ENCODE measurements at regions not wholly inside any gene's neighbourhood (a gene's known extent, or its start where the extent isn't known, plus 50 kb on each side); places are given as distances from the start of the nearest gene placed in this dataset.

DNA sequence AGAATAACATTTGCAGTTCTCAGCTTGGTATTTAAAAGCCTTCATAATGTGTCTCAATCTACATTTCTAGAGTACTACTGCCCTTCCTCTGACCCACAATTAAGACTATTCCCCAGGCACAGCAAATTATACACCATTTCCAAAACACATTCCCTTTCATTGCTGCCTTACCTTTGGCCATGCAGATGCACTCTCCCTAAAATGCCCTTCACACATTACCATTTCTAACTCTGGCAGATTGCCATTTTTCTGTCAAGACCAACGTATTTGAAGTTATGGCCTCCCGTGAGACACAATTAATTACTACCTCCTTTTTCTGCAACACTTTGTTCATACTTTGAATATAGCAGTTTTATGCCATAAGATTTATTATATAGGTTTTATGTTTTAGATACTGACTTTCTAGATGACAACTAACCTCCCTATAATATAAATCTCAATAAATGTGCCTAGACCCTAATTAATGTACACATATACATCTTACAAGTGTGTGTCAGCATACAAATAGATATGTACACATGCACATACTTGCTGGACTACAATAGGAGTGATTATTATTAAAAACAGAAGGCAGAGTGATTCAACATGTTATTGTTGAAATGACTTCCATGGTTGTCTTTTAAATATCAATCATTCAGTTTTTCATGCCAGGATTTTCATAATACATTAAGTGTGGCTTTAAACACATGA lies 2902.5 kb downstream of the PCDH9 start:
- Histone ChIP-seq H3K4me3 (no peak overlapping the region), H3K9me3 (no peaks in the 10 kb centered on the region), H3K4me1 (no peaks in the 10 kb centered on the region), H3K27ac (replicated peaks in 1 of 4) (no peak overlapping the region), H3K36me3 (no peaks in the 10 kb centered on the region), H3K27me3 (no peaks in the 10 kb centered on the region)
- DNase-seq (ENCODE audit: extremely low spot score), result no peak
- intact Hi-C loops (cut with DNase I), result no loop called here
- WGBS, result 37% methylated on average over 2 of the region's 2 CpGs
- TF ChIP-seq POLR2AphosphoS5 (IDR thresholded peaks at IDR 0.05), result no peak
- no peak for TF ChIP-seq POLR2A (IDR thresholded peaks at IDR 0.05; ENCODE audit: low read depth)
- no peak for TF ChIP-seq EP300 (IDR thresholded peaks at IDR 0.05)
- TF ChIP-seq, protein P1, sequence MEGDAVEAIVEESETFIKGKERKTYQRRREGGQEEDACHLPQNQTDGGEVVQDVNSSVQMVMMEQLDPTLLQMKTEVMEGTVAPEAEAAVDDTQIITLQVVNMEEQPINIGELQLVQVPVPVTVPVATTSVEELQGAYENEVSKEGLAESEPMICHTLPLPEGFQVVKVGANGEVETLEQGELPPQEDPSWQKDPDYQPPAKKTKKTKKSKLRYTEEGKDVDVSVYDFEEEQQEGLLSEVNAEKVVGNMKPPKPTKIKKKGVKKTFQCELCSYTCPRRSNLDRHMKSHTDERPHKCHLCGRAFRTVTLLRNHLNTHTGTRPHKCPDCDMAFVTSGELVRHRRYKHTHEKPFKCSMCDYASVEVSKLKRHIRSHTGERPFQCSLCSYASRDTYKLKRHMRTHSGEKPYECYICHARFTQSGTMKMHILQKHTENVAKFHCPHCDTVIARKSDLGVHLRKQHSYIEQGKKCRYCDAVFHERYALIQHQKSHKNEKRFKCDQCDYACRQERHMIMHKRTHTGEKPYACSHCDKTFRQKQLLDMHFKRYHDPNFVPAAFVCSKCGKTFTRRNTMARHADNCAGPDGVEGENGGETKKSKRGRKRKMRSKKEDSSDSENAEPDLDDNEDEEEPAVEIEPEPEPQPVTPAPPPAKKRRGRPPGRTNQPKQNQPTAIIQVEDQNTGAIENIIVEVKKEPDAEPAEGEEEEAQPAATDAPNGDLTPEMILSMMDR (IDR thresholded peaks at IDR 0.05), result no peak

DNA sequence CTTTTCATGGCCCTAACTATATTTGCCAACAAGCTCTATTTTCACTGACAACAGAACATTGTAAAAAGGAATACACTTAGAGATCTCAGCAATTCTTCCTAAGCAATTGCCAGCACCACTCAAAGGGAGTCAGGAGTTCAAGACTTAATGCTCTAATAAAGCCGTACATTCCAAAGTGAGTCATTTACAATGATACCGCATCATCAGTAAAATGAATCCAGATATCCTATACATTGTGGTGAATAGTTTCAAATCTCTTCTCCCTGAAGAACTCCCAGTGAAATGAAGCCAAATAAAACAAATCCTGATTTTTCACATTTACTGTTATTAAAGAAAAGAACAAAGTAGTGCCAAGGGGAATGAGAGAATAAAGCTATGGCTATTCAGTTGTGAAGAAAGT lies 2898.7 kb upstream of the PCDH20 start:
- TF ChIP-seq POLR2AphosphoS5 (IDR thresholded peaks at IDR 0.05) (no peak), EP300 (IDR thresholded peaks at IDR 0.05) (no peak), POLR2A (IDR thresholded peaks at IDR 0.05; ENCODE audit: low read depth) (no peak)
- TF ChIP-seq, protein P1 (IDR thresholded peaks at IDR 0.05), result no peak
- H3K27me3 ChIP-seq, result no peaks in the 10 kb centered on the region
- no peak overlapping the region for H3K4me3 ChIP-seq
- no peak for DNase-seq (ENCODE audit: extremely low spot score)
- H3K36me3 ChIP-seq, result no peaks in the 10 kb centered on the region
- peaks cover 0 to 7% (median 0%) of the 10 kb centered on the region in 4 donors for H3K9me3 ChIP-seq
- WGBS, result 81% methylated on average over 2 of the region's 2 CpGs
- intact Hi-C loops (cut with DNase I), result no loop called here
- H3K4me1 ChIP-seq, result no peaks in the 10 kb centered on the region
- no peak overlapping the region for H3K27ac ChIP-seq (replicated peaks in 1 of 4)

DNA sequence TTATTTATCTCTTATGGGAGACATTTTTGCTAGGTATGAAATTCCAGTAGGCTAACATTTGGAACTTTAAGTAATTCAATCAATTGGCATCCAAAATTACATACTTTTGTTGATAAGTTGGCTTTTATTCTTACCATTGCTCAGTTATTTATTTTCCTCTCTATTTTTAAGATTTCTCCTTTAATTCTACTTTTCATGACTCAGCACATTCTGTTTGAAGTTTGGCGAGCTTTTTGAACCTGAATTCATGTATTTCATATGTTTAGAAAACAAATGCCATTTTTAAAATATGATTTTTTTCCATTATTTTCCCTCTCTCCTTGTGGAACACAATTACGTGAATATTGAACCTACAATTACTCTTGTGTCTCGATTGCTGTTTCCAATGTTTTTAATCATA lies 2896.3 kb upstream of the PCDH20 start:
- H3K27me3 ChIP-seq, result no peaks in the 10 kb centered on the region
- H3K27ac ChIP-seq (replicated peaks in 1 of 4), result no peak overlapping the region
- TF ChIP-seq POLR2AphosphoS5 (IDR thresholded peaks at IDR 0.05) (no peak), POLR2A (IDR thresholded peaks at IDR 0.05; ENCODE audit: low read depth) (no peak)
- TF ChIP-seq, protein P1 (IDR thresholded peaks at IDR 0.05), result no peak
- H3K4me1 ChIP-seq, result no peaks in the 10 kb centered on the region
- 91% methylated on average over 3 of the region's 3 CpGs for WGBS
- H3K9me3 ChIP-seq, result no peaks in the 10 kb centered on the region
- no peaks in the 10 kb centered on the region for H3K36me3 ChIP-seq
- intact Hi-C loops (cut with DNase I), result no loop called here
- no peak for DNase-seq (ENCODE audit: extremely low spot score)
- H3K4me3 ChIP-seq, result no peak overlapping the region

DNA sequence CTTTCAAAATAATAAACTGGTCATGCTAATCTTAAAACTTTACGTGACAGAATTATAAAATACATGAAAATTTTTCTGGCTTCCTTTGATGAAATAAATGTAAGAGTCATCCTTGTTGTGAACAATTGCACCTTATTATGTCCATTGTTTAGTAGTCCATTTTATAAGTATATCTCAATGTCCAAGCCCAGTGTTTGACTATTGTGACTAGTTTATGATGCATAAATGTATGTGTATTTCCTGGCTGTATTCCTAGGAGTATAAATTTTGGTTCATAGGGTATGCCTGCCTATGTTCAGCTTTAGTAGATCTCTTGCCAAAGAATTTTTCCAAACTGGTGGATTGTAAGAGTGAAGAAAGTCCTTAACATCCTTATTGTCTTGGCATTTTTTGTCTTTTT lies 2895.5 kb upstream of the PCDH20 start:
- H3K9me3 ChIP-seq, result no peaks in the 10 kb centered on the region
- 92% methylated on average over 1 of the region's 1 CpG for WGBS
- DNase-seq (ENCODE audit: extremely low spot score), result no peak
- H3K4me3 ChIP-seq, result no peak overlapping the region
- TF ChIP-seq, protein P1 (IDR thresholded peaks at IDR 0.05), result no peak
- TF ChIP-seq EP300 (IDR thresholded peaks at IDR 0.05) (no peak), POLR2A (IDR thresholded peaks at IDR 0.05; ENCODE audit: low read depth) (no peak), POLR2AphosphoS5 (IDR thresholded peaks at IDR 0.05) (no peak)
- no peak overlapping the region for H3K27ac ChIP-seq (replicated peaks in 1 of 4)
- no peaks in the 10 kb centered on the region for H3K27me3 ChIP-seq
- intact Hi-C loops (cut with DNase I), result no loop called here
- no peaks in the 10 kb centered on the region for H3K36me3 ChIP-seq
- H3K4me1 ChIP-seq, result no peaks in the 10 kb centered on the region

DNA sequence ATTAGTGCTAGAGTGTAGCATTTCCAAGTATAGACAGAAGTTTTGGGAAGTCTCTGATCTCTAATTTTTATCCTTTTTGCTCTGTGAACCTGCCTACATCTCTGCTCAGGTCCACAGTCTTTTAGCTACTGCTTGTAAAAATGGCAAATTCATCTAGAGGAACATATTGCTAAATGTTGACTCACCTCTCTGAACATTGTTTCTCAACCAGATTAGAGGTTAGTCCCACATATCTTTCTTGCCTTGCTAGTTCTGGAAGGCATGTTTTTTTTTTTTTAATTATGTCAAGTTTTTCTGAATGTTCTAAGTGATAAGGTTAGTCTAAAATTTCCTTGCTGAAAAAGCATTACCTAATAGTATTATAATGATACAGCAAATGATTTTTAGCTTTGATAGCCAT lies 2889.6 kb upstream of the PCDH20 start:
- Histone ChIP-seq H3K9me3 (no peaks in the 10 kb centered on the region), H3K27ac (replicated peaks in 1 of 4) (no peak overlapping the region), H3K27me3 (no peaks in the 10 kb centered on the region), H3K4me3 (no peak overlapping the region), H3K4me1 (no peaks in the 10 kb centered on the region), H3K36me3 (no peaks in the 10 kb centered on the region)
- intact Hi-C loops (cut with DNase I), result no loop called here
- DNase-seq (ENCODE audit: extremely low spot score), result no peak
- TF ChIP-seq POLR2A (IDR thresholded peaks at IDR 0.05; ENCODE audit: low read depth) (no peak), EP300 (IDR thresholded peaks at IDR 0.05) (no peak), POLR2AphosphoS5 (IDR thresholded peaks at IDR 0.05) (no peak)
- TF ChIP-seq, protein P1 (IDR thresholded peaks at IDR 0.05), result no peak

Data from esophagus muscularis mucosa (tissue), 4 donors.